ENCODE measurements at regions not wholly inside any gene's neighbourhood (a gene's known extent, or its start where the extent isn't known, plus 50 kb on each side); places are given as distances from the start of the nearest gene placed in this dataset.
"Not testable (repeated sequence)": the region's sequence is repeated elsewhere in the genome, so short reads cannot be mapped to it uniquely, and the experiment has no call there.

DNA sequence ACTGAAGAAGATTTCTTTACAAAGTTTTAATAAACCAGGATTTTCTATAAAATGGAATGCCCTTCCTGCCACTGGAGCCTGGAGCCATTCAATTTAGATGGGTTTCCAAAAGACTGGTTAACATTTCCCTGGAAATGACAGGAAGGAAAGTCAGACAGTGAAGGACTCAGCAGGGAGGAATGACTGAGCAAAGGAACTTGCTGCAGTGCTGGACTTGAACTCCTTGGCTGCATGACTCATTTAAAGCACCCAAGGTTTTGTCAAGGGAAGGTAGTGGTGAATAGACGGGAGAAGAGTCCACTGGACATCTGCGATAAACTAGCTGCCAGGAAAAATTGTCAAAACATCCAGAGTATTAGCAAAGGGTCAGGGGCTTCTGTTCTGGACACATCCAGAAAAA is 163.8 kb upstream of the SLC28A3 start:
- no peak for DNase-seq (ENCODE audit: low read depth)

DNA sequence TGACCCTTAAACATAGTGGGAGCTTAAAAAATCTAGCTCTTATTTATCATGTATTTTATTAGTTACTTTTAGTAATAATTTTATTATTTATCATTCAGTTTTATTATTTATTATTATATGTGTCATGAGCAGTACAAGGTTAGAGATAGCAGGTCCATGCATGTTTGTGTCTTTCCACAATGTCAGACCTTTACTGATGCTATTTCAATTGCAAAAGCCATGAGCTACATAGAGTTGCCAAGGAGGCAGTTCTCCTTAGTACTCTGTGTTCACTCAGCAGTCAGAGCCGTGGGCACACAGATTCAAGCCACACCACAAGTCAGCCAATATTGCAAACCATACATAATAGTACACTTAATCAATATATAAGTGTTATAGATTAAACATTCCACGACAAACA is 157.9 kb upstream of the NTRK2 start:
- no peak for DNase-seq (ENCODE audit: low read depth)

DNA sequence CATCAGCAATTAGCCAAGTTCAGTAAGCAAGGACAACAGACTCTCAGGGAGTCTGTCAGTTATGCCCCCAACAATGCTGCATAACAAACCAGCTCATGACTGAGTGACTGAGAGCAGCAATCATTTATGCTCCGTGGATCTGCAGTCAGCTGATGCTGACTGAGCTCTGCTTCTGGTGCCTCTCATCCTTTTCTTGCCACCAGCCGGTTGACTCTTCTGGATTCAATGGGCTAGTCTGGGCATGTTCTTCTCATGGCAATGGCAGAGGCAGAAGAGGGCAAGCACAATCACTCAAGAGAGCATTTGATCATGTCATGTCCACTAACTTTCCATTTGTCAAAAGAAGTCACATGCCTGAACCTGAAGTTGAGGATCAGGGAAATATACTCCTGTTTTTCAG is 157.0 kb upstream of the NTRK2 start:
- DNase-seq (ENCODE audit: low read depth) = no peak

DNA sequence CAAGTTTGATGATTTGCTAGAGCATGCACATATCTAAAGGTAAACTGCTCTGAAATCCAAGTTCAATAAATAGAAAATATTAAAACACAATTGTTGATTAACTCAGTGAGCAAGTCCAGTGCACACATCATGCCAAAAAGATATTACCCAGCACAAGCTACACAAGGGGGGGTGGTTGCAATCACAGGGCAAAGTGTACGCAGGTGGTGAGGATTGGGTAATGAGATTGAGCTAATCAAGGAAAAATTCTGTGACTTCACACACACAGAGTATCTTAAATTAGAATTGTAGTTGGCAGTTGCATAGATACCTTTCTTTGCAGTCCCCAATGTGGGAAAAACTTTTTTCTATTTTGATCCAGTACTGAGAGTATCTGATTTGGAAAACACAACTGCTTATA is 156.1 kb upstream of the NTRK2 start:
- no peak for DNase-seq (ENCODE audit: low read depth)

DNA sequence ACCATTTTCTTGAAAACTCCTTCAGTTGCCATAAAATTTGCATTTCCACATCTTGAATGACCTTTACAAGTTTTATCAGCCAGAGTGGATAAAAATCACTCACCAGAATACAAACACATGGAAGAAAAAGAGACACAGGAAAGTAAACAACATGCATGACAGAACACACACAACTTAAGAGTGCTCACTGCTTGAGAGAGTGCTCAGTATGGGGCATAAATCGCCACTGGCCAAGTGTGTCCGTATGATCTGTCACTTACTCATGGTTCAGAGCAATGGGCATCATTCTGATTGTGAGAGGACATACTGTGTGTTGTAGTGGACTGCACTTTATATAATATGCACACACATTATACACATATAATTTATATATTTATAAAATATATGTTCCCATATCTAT is 155.6 kb upstream of the NTRK2 start:
- no peak for DNase-seq (ENCODE audit: low read depth)

DNA sequence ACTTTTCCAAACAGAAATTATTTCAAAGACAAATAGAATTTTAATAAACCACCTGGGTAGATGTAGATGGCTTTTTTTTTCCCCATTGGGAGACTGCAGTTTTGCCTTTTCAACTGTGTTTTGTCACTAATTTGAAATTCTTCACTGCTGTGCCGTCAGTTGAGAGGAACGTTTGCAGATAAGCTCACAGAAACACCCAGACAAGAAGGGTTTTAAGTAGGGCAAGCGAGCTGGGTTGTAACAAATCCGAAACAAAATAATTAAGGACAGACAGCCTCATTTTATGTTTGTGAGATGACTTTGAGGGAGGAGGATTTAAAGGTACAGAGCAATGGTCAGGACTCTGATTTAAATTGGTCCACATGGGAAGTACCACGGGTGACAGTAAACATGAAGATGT is 155.1 kb upstream of the NTRK2 start:
- no peak for DNase-seq (ENCODE audit: low read depth)

DNA sequence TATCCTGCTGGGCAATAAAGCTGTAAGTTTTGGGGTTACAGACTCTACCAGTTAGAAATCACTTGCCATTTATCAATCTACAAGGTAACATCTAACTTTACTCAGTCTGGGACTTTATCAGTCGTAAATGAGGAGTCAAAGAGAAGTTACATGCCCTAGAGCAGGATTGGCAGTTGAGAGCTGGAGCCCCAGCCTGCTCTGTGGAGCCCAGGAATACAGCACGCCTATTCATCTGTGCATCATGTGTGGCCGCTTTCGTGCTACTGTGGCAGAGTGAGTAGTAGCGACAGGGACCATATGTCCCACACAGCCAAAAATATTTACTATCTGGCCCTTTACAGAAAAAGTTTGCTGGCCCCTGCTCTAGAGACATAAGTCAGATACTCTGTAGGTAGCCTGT is 152.5 kb upstream of the NTRK2 start:
- no peak for DNase-seq (ENCODE audit: low read depth)

DNA sequence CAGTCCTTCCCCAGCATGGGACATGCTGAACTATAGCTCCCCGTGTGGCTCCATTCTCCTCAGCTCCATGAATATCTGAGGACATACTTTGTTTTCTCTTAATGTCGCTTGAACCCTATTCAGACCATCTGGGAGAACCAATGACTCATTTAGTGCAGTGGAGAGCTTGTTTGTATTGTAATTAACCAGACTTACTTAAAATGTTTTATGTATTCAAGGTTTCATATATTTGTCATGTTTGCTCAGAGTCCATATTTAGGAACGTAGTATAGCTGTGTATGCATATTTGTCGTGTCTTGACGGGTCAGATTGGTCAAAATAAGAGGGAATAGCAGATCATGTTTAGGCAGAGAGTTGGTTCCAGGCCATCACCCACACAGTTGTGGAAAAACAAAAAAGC is 150.1 kb upstream of the NTRK2 start:
- DNase-seq (ENCODE audit: low read depth) = no peak

DNA sequence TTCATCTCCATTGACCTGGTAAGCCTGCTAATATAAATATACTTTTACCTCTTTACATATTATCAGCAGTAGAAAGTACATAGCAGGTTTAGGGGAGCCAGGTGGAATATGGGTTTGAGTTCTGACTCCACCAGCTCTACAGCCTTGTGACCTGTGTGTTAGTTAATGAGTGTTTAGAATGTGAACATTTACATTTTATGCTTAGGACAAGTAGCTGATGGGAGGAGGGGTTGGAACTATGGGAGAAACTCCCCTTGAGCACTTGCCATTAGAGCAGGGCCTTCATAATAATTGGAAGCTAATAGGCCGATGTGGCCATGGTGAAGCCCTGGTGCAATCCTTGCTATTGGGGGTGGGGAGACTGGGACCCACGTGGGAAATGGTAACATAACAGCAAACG is 148.3 kb upstream of the NTRK2 start:
- DNase-seq (ENCODE audit: low read depth) = no peak

DNA sequence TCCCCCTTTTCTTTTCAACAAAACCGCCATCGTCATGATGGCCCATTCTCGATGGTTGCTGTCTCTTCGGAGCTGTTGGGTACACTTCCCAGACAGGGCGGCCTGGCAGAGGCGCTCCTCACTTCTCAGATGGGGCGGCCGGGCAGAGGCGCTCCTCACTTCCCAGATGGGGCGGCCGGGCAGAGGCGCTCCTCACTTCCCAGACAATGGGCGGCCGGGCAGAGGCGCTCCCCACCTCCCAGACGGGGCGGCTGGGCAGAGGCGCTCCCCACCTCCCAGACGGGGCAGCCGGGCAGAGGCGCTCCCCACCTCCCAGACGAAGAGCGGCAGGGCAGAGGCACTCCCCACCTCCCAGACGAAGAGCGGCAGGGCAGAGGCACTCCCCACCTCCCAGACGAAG is 143.3 kb upstream of the NTRK2 start:
- DNase-seq (ENCODE audit: low read depth) = not testable (repeated sequence)

DNA sequence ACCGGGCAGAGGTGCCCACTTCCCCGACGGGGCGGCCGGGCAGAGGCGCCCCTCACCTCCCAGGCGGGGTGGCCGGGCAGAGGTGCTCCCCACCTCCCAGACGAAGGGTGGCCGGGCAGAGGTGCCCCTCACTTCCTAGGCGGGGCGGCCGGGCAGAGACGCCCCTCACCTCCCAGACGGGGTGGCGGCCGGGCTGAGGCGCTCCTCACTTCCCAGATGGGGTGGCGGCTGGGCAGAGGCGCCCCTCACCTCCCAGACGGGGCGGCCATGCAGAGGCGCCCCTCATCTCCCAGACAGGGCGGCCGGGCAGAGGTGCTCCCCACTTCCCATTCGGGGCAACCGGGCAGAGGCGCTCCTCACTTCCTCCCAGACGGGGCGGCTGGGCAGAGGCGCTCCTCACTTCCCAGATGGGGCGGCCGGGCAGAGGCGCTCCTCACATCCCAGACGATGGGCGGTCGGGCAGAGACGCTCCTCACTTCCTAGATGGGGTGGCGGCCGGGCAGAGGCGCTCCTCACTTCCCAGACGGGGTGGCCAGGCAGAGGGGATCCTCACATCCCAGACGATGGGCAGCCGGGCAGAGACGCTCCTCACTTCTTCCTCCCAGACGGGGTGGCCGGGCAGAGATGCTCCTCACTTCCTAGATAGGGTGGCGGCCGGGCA is 142.3 kb upstream of the NTRK2 start:
- DNase-seq (ENCODE audit: low read depth) = not testable (repeated sequence)

DNA sequence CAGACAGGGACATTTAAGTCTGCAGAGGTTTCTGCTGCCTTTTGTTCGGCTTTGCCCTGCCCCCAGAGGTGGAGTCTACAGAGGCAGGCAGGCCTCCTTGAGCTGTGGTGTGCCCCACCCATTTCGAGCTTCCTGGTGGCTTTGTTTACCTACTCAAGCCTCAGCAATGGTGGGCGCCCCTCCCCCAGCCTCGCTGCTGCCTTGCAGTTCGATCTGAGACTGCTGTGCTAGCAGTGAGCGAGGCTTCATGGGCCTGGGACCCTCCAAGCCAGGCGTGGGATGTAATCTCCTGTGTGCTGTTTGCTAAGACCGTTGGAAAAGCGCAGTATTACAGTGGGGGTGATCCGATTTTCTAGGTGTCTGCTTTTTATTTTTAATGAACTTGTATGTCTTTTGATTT is 133.6 kb upstream of the NTRK2 start:
- DNase-seq (ENCODE audit: low read depth) = not testable (repeated sequence)

DNA sequence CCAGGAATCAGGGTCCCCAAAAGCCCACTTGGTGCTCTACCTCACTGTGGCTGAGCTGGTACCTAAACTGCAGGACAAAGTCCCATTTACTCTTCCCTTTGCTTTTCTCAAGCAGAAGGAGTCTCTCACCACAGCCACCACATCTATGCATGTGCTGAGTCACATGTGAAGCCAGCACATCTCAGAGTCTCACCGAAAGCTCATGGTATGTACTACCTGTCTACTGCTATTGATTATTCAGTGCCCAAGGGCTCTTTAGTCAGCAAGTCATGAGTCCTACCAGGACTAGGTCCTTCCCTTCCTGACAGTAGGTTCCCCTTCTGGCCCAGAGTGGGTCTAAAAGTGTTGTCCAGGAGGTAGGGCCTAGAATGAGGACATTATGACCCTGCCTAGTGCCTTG is 130.7 kb upstream of the NTRK2 start:
- no peak for DNase-seq (ENCODE audit: low read depth)

DNA sequence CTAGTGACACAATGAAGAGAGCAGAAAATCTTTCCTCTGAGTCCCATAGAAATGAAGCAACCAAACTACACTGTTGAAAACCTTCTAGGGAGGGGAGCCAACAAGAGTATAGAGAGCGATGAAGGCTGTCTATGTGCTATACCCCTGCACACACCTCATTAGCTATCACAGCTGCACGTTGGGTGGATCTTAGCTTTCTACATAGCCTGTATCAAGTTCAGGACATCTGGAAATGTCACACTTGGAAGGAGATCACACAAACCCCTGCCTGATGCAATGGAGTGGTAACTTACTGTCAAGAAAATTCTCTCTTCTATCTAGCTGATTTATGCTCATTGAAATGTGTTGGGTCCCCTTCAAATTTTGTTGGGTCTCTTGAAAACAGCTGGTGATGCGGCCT is 127.0 kb upstream of the NTRK2 start:
- no peak for DNase-seq (ENCODE audit: low read depth)

DNA sequence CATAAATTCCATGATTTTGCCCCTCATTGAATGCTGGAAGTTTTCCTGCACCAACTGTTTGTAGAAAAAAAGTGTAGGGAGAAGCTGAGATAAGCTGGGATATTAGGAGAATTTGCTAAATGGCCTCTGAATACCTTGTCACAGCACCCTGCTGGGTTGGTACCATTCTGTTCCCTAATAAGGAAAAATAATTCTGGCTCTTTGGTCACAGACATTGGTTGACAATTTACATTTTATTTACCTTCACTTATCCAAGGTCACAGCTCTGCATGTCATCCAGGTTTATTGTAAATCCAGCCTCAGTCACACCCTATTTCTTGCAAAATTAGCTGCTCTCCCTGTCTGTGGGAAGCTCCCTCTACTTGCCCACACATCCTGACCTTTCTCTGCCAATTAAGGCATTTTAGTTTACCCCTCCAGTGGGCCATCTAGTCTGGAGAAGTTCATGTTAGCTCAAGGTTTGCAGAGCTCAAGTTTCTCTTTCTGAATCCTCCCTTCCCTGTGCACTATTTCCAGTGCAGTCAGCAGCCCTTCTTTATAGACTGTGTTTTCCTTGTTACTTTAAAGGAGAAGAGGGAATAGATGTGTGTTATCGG is 115.4 kb upstream of the NTRK2 start:
- no peak for DNase-seq (ENCODE audit: low read depth)

DNA sequence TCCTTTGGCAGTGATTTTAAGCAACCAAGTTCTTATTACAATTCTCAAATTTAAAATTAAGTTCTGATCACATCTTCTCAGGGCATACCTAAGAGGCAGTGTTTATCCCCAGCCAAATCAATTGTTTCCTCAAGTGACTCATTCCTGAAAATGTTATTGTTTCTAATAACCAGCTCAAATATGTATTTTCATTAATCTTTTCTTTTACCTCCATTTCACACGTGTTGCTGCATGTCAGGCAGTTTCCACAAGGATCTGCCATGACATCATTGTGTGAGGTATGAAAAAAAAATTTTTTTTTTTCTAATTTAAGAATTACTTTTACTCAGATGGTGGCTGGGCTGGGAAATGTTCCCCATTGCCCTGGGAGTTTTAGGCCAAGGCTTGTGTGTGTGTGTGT is 113.0 kb upstream of the NTRK2 start:
- no peak for DNase-seq (ENCODE audit: low read depth)

DNA sequence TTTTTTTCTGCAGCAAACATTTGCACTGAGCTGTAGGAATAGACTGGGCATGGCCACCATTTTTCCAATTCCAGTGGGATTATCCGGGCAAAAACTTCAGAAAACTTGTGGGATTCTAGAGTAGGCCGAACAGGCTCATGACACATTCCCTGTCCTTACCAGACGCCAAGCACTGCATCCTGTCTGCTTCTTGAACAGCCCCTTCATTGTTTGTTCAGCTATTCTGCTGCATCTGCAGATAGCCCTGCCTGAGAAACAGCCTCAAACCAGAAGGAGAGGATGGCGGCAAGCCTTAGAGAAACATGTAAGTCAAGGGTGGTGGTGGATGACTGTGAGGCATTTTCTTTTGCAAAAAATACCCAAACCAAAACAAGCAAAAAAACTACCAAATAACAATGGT is 111.8 kb upstream of the NTRK2 start:
- DNase-seq (ENCODE audit: low read depth) = no peak

DNA sequence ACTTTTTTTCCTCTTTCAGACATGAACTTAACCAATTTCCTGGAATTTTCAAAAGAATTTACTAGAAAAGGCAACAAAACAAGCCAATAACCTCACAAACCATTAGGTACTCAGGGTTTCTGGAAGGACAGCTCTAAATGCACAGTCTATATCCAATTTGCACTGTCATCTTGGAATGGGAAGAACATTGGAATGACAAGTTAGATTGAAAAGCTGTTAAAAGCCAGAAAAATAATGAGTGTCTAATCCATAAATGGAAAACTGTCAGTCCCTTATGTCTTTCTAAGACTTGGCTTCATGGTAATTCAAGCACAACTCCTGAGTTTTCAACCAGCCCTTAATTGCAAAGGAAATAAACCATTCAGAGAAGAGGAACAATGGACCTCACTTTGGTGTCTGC is 105.8 kb upstream of the NTRK2 start:
- DNase-seq (ENCODE audit: low read depth) = no peak

DNA sequence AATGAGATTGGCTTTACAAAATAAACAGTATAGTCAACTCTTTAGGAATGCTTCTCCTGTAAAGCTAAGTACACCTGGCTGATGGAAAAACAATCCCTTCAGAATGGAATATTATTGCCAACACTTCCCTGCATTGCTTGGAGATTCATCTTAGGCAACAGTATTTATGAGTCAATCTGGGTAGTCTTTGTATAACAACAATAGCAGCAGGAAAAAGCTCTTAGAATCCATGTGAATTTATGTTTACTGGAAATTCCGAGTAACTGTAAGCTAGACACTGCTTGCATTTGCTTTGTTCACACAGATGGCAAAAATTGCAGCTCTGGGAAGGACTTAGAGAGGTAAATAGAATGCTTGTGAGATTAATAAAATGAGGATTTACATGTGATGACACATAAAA is 101.7 kb upstream of the NTRK2 start:
- no peak for DNase-seq (ENCODE audit: low read depth)

DNA sequence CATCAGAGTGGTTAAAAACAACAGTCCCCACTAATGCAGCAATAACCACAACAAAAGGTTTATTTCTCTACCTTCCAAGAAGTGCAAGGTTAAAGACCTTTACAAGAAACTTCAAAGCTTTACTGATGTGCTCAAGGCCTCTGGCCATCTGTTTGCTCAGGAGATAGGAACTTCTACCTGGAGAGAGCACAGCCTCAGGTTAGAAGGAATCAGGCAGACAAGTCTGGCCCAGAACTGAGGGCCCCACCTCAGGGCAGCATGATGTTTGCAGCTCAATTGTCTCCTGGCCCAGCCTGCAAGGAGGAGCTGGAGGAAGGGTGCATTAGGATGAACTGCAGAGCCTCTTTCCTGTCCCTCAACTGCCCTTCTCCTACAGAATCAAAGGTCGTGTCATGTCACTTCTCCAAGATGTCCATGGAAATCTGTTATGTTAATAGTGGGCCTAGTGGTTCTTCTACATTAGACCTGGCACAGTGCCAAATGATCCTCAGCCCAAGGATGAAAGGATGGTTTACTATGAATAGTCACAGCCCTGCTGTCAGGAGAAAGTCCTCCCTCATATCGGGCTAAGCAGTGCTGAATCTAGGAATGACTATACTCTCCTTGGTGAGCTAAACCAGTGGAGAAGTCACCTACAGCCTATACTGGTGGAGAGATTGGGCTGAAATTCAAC is 98.9 kb upstream of the NTRK2 start:
- DNase-seq (ENCODE audit: low read depth) = no peak

DNA sequence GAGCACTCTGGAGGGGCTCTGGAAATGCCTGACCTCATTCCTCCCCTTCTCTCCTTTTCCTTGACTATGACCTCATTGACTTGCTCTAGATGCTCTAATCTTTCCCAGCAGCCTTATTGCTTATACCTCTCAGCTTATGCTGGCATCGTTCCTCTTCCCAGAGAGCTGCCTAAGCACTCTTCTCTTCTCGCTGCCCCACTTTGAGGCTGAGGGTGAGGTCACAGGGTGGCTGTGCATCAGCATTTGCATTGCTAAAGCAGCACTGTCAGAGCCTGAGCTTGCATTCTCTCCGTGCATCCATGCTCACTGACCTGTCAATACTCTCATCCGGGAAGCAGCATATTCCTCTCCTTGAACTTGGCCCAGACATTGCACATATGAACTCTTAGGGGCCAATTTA is 96.4 kb upstream of the NTRK2 start:
- no peak for DNase-seq (ENCODE audit: low read depth)

DNA sequence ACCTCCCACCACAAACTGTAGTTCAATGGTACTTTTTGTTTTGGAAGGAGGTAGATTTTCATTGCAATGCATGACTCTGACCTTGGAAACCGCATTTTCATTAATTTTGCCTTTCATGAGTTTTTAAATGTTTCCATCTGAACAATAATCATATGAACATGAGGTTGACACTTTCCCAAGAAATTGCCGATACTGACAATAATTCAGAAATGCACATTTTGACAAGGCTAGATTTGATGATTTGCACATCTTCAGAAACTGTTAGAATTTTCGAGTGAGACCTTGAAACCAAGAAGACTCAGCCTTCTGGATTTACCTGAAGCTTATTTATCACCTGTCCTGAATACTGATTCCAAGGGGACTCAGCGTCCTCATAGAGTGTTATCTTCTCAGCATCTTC is 93.8 kb upstream of the NTRK2 start:
- DNase-seq (ENCODE audit: low read depth) = no peak

DNA sequence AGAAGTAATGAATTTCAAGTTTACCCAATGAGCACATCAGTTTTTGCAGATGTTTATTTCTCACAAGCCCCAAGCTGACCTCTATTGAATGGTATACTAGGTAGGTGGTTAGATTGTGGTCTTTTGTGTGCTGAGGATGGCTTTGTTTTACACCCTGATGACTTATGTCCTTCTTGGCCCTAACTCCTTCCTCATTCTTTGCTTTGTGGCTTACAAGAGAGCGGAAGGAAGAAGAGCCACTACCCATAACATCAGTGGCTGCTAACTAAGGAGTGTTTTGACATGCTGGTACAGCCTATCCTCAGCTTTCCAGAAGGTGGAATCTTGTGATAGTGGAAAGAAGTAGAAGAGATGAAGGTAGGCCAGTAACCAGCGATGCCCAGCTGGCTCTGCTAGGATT is 85.7 kb upstream of the NTRK2 start:
- DNase-seq (ENCODE audit: low read depth) = no peak

DNA sequence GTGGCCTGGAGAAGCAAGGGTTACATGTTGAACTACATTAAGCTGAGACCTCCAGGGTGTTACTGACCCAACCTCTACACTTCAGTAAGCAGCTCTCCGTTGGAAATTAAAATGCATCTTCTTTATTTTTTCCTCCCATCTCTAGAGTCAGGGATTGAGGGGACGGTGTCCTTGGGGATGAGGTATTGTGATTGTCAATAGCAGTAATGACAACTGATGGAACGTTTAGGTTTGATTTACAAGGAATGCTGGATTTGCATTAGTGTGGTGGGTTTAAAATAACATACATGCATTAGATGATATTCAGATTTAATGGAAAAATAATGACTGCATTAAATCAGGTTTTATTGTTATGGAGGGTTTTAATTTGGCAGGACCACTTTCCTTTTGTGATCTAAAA is 82.9 kb upstream of the NTRK2 start:
- DNase-seq (ENCODE audit: low read depth) = no peak

Measured in ELR (cell line).